WTC11 (cell line): ENCODE measurements at regions not wholly inside any gene's neighbourhood (a gene's known extent, or its start where the extent isn't known, plus 50 kb on each side); places are given as distances from the start of the nearest gene placed in this dataset.
A peak's percentile ranks its signal among the peaks of the same experiment; 100 is the strongest.

Source experiments
- ATAC-seq: fragments of 200-7000 bp; cut with Tn5 transposase; 2 replicates; pipeline ENCODE4 v1.10.0; 2021; ENCODE audit warnings: mild to moderate bottlenecking, moderate library complexity
- CTCF ChIA-PET: fragments of 300-600 bp; sonication (Branson Sonifier 250); formaldehyde crosslinking; loops from one replicate; lab custom pipeline; 2021; ENCODE audit warnings: antibody characterized with exemption; lab: Charles Lee
- POLR2A ChIA-PET: fragments of 350-600 bp; sonication (Branson Sonifier 250); formaldehyde crosslinking; loops from one replicate; lab custom pipeline; 2021; ENCODE audit warnings: antibody characterized with exemption; lab: Charles Lee
- DNase-seq: peaks from one replicate; pipeline ENCODE4 v3.0.0; 2021; ENCODE audit warnings: low spot score
- H3K27ac Mint-ChIP-seq: 2 replicates; pipeline ENCODE4 v1.8.0; 2021; ENCODE audit warnings: mixed read lengths
- H3K27me3 Mint-ChIP-seq: 2 replicates; pipeline ENCODE4 v1.8.0; 2021; ENCODE audit warnings: low read depth, mild to moderate bottlenecking, moderate library complexity, mixed read lengths
- H3K36me3 Mint-ChIP-seq: 2 replicates; pipeline ENCODE4 v1.8.0; 2021; ENCODE audit warnings: mixed read lengths
- H3K4me1 Mint-ChIP-seq: 2 replicates; pipeline ENCODE4 v1.8.0; 2022; ENCODE audit warnings: mixed read lengths
- H3K4me3 Mint-ChIP-seq: 2 replicates; pipeline ENCODE4 v1.8.0; 2021; ENCODE audit warnings: mild to moderate bottlenecking, moderate library complexity, mixed read lengths
- H3K9me3 Mint-ChIP-seq: 2 replicates; pipeline ENCODE4 v1.8.0; 2021; ENCODE audit warnings: mixed read lengths
- FOXP1 ChIP-seq: sonication (generic); formaldehyde crosslinking; IDR thresholded peaks from 2 replicates; pipeline ENCODE4 v1.8.0; 2022; ENCODE audit warnings: missing genetic modification reagents, mild to moderate bottlenecking, moderate library complexity, borderline replicate concordance
- GABPB1 ChIP-seq: sonication (generic); formaldehyde crosslinking; IDR thresholded peaks from 2 replicates; pipeline ENCODE4 v1.8.1; 2023; ENCODE audit warnings: mild to moderate bottlenecking, missing genetic modification reagents
- MXD4 ChIP-seq: fragments of 250-450 bp; sonication (Bioruptor Pico); IDR thresholded peaks from 2 replicates; pipeline ENCODE4 v1.8.0; 2021; ENCODE audit warnings: mild to moderate bottlenecking, moderate library complexity, borderline replicate concordance
- NFATC4 ChIP-seq: fragments of 250-450 bp; sonication (Bioruptor Pico); IDR thresholded peaks from 2 replicates; pipeline ENCODE4 v1.9.0; 2021; ENCODE audit warnings: mild to moderate bottlenecking
- SP1 ChIP-seq: sonication (generic); formaldehyde crosslinking; conservative IDR thresholded peaks from 2 replicates; pipeline ENCODE4 v1.8.1; 2022; ENCODE audit warnings: missing genetic modification reagents
- ZNF138 ChIP-seq: sonication (generic); formaldehyde crosslinking; conservative IDR thresholded peaks from 2 replicates; pipeline ENCODE4 v1.8.1; 2022; ENCODE audit warnings: mild to moderate bottlenecking, moderate library complexity, missing genetic modification reagents
- ZNF317 ChIP-seq: sonication (generic); formaldehyde crosslinking; IDR thresholded peaks from 2 replicates; pipeline ENCODE4 v1.8.1; 2023; ENCODE audit warnings: low read depth, mild to moderate bottlenecking, moderate library complexity, missing genetic modification reagents, borderline replicate concordance
- TF ChIP-seq, protein P1 (sequence below): sonication (generic); formaldehyde crosslinking; IDR thresholded peaks from 2 replicates; pipeline ENCODE4 v1.8.0; 2023; ENCODE audit warnings: mild to moderate bottlenecking, missing genetic modification reagents
- TF ChIP-seq, protein P2 (sequence below): sonication (generic); formaldehyde crosslinking; IDR thresholded peaks from 2 replicates; pipeline ENCODE4 v1.8.1; 2022; ENCODE audit warnings: mild to moderate bottlenecking, moderate library complexity, missing genetic modification reagents
- TF ChIP-seq, protein P3 (sequence below): sonication (generic); formaldehyde crosslinking; IDR thresholded peaks from 2 replicates; pipeline ENCODE4 v1.8.1; 2023; ENCODE audit warnings: mild to moderate bottlenecking, missing genetic modification reagents, borderline replicate concordance
- TF ChIP-seq, protein P4 (sequence below): sonication (generic); formaldehyde crosslinking; conservative IDR thresholded peaks from 2 replicates; pipeline ENCODE4 v1.8.1; 2023; ENCODE audit warnings: mild to moderate bottlenecking, low read depth, missing genetic modification reagents, moderate library complexity
- TF ChIP-seq, protein P5 (sequence below): sonication (generic); formaldehyde crosslinking; IDR thresholded peaks from 2 replicates; pipeline ENCODE4 v1.8.1; 2022; ENCODE audit warnings: mild to moderate bottlenecking, missing genetic modification reagents, moderate library complexity, borderline replicate concordance

DNA sequence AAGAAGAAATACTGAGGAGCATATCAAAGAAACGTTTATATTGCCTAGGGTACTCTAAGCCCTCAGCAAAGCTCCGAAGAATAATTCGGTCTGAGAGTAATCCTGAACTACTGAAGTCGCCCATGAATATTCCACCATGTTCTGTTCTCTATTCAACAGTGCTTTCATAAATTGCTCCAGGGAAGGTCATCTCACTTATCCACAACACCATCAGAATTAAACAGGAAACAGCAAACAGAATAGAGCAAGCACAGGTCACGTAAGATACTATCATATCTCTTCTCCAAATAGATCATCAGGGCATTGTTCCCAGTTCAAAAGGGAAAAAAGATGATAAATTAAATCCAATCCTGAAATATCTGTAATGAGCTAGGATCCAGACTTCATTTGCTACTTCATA, 325.6 kb downstream of the DEPDC1B start (continued):
- TF ChIP-seq, protein P1, sequence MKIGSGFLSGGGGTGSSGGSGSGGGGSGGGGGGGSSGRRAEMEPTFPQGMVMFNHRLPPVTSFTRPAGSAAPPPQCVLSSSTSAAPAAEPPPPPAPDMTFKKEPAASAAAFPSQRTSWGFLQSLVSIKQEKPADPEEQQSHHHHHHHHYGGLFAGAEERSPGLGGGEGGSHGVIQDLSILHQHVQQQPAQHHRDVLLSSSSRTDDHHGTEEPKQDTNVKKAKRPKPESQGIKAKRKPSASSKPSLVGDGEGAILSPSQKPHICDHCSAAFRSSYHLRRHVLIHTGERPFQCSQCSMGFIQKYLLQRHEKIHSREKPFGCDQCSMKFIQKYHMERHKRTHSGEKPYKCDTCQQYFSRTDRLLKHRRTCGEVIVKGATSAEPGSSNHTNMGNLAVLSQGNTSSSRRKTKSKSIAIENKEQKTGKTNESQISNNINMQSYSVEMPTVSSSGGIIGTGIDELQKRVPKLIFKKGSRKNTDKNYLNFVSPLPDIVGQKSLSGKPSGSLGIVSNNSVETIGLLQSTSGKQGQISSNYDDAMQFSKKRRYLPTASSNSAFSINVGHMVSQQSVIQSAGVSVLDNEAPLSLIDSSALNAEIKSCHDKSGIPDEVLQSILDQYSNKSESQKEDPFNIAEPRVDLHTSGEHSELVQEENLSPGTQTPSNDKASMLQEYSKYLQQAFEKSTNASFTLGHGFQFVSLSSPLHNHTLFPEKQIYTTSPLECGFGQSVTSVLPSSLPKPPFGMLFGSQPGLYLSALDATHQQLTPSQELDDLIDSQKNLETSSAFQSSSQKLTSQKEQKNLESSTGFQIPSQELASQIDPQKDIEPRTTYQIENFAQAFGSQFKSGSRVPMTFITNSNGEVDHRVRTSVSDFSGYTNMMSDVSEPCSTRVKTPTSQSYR (CRISPR knock-in tag), result no peak
- TF ChIP-seq, protein P2, sequence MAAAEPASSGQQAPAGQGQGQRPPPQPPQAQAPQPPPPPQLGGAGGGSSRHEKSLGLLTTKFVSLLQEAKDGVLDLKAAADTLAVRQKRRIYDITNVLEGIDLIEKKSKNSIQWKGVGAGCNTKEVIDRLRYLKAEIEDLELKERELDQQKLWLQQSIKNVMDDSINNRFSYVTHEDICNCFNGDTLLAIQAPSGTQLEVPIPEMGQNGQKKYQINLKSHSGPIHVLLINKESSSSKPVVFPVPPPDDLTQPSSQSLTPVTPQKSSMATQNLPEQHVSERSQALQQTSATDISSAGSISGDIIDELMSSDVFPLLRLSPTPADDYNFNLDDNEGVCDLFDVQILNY, result no peak
- no peak for TF ChIP-seq MXD4 (CRISPR knock-in tag)
- TF ChIP-seq, protein P3, sequence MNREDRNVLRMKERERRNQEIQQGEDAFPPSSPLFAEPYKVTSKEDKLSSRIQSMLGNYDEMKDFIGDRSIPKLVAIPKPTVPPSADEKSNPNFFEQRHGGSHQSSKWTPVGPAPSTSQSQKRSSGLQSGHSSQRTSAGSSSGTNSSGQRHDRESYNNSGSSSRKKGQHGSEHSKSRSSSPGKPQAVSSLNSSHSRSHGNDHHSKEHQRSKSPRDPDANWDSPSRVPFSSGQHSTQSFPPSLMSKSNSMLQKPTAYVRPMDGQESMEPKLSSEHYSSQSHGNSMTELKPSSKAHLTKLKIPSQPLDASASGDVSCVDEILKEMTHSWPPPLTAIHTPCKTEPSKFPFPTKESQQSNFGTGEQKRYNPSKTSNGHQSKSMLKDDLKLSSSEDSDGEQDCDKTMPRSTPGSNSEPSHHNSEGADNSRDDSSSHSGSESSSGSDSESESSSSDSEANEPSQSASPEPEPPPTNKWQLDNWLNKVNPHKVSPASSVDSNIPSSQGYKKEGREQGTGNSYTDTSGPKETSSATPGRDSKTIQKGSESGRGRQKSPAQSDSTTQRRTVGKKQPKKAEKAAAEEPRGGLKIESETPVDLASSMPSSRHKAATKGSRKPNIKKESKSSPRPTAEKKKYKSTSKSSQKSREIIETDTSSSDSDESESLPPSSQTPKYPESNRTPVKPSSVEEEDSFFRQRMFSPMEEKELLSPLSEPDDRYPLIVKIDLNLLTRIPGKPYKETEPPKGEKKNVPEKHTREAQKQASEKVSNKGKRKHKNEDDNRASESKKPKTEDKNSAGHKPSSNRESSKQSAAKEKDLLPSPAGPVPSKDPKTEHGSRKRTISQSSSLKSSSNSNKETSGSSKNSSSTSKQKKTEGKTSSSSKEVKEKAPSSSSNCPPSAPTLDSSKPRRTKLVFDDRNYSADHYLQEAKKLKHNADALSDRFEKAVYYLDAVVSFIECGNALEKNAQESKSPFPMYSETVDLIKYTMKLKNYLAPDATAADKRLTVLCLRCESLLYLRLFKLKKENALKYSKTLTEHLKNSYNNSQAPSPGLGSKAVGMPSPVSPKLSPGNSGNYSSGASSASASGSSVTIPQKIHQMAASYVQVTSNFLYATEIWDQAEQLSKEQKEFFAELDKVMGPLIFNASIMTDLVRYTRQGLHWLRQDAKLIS (CRISPR knock-in tag), result no peak
- TF ChIP-seq NFATC4 (CRISPR knock-in tag), result no peak
- TF ChIP-seq, protein P4, sequence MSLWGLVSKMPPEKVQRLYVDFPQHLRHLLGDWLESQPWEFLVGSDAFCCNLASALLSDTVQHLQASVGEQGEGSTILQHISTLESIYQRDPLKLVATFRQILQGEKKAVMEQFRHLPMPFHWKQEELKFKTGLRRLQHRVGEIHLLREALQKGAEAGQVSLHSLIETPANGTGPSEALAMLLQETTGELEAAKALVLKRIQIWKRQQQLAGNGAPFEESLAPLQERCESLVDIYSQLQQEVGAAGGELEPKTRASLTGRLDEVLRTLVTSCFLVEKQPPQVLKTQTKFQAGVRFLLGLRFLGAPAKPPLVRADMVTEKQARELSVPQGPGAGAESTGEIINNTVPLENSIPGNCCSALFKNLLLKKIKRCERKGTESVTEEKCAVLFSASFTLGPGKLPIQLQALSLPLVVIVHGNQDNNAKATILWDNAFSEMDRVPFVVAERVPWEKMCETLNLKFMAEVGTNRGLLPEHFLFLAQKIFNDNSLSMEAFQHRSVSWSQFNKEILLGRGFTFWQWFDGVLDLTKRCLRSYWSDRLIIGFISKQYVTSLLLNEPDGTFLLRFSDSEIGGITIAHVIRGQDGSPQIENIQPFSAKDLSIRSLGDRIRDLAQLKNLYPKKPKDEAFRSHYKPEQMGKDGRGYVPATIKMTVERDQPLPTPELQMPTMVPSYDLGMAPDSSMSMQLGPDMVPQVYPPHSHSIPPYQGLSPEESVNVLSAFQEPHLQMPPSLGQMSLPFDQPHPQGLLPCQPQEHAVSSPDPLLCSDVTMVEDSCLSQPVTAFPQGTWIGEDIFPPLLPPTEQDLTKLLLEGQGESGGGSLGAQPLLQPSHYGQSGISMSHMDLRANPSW (CRISPR knock-in tag), result no peak

DNA sequence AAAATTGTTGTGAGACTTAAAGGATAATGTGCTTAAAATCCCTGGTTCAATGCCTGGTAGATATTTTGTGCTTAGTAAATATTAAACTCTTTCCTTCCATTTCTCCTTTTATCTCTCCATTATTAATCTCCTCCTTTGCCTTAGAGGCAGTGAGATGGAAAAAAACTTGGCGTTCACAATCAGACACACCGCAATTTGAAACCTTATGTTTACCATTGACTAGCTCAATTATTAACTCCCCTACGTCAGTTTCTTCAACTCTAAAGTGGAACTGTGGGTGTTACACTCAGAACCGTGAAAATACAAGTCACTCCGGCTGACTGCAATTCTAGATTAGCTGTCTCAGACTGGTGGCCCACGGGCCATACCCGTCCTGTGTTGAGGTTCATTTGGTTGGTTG, 327.2 kb downstream of the DEPDC1B start:
- DNase-seq (no peak), ATAC-seq (no peak)
- ChIA-PET POLR2A (no interaction called here), CTCF (no interaction called here)
- H3K4me1 Mint-ChIP-seq, result no peaks in the 10 kb centered on the region
- H3K4me3 Mint-ChIP-seq, result no peak overlapping the region
- no peak overlapping the region for H3K27ac Mint-ChIP-seq
- H3K9me3 Mint-ChIP-seq, result no peaks in the 10 kb centered on the region
- H3K27me3 Mint-ChIP-seq, result no peaks in the 10 kb centered on the region
- no peaks in the 10 kb centered on the region for H3K36me3 Mint-ChIP-seq
- TF ChIP-seq, protein P5, sequence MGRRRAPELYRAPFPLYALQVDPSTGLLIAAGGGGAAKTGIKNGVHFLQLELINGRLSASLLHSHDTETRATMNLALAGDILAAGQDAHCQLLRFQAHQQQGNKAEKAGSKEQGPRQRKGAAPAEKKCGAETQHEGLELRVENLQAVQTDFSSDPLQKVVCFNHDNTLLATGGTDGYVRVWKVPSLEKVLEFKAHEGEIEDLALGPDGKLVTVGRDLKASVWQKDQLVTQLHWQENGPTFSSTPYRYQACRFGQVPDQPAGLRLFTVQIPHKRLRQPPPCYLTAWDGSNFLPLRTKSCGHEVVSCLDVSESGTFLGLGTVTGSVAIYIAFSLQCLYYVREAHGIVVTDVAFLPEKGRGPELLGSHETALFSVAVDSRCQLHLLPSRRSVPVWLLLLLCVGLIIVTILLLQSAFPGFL (CRISPR knock-in tag), result no peak
- no peak for TF ChIP-seq ZNF138
- TF ChIP-seq FOXP1 (CRISPR knock-in tag), result no peak
- no peak for TF ChIP-seq SP1 (CRISPR knock-in tag)

DNA sequence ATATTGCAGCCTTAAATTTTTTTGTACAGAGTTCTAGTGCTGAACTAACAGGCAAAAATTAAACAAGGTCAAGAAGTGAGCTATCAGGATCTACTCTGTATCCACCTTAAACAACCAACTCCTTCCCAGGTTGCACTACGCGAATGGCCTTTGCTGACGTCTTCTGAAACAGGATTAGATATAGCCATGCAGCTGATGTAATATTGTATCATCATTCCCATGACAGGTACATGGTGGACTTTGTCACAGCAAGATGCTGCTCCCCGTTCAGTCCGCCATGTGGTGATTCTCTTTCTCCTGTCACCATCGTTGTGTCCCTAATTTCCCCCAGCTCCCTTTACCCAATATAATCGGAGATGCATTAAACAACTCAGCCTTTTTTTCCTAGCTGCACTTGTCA, 328.9 kb downstream of the DEPDC1B start:
- H3K4me3 Mint-ChIP-seq, result no peak overlapping the region
- CTCF ChIA-PET, result no interaction called here
- no peaks in the 10 kb centered on the region for H3K4me1 Mint-ChIP-seq
- peak; percentile 84 for TF ChIP-seq GABPB1 (CRISPR knock-in tag)
- no peak for TF ChIP-seq ZNF317 (CRISPR knock-in tag)
- TF ChIP-seq, all 79 proteins: peak for 1
- Mint-ChIP-seq H3K36me3 (no peaks in the 10 kb centered on the region), H3K27ac (no peak overlapping the region), H3K27me3 (no peaks in the 10 kb centered on the region), H3K9me3 (no peaks in the 10 kb centered on the region)
- ATAC-seq (no peak), DNase-seq (no peak)
- POLR2A ChIA-PET, result no interaction called here
